ENCODE measurements at regions not wholly inside any gene's neighbourhood (a gene's known extent, or its start where the extent isn't known, plus 50 kb on each side); places are given as distances from the start of the nearest gene placed in this dataset.
A peak's percentile ranks its signal among the peaks of the same experiment; 100 is the strongest.
"Not testable (repeated sequence)": the region's sequence is repeated elsewhere in the genome, so short reads cannot be mapped to it uniquely, and the experiment has no call there.

DNA sequence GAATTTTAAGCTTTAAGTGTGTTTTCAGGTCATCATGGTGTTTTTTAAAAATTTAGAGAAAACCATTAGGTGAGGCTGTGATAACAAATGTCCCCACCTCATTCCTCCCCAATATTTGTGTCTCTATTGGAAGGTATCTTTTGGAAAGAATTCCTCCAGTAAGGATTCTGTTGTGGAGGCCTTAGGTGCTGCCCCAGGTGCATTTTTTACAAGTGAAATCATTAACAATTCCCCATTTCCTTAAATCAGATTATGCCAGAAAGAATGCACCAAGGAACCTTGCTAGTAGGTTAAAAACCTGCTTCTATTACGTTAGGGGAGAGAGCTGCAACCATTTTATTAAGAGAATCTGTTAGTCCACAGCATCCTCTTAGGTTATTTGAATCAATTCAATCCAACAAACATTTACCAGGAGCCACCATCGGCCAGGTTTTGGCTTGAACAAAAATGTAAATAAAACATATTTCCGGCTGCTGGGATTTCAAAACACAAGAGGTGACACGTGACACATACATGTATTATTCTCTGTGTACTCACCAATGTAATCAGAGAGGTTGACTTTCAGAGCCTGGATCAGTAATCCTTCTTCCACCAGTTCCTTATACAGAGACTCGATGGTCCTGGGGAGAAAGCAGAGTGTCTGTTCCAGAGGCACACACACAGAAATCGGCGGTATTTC is 112.5 kb upstream of the ASB18 start:
- Histone ChIP-seq H3K27me3 (no peaks in the 10 kb centered on the region), H3K4me3 (no peak overlapping the region), H3K27ac (no peak overlapping the region), H3K4me1 (no peaks in the 10 kb centered on the region), H3K36me3 (ENCODE audit: low read depth, missing control alignments) (no peaks in the 10 kb centered on the region), H3K9me3 (no peaks in the 10 kb centered on the region)
- intact Hi-C loops (cut with DNase I; ENCODE audit: low total_unique reads), result no loop called here
- DNase-seq, result no peak
- 90 to 95% methylated on average over 7 of the region's 7 CpGs for WGBS, 2 donors
- no peak for TF ChIP-seq POLR2A (IDR thresholded peaks at IDR 0.05)
- TF ChIP-seq, protein P1, sequence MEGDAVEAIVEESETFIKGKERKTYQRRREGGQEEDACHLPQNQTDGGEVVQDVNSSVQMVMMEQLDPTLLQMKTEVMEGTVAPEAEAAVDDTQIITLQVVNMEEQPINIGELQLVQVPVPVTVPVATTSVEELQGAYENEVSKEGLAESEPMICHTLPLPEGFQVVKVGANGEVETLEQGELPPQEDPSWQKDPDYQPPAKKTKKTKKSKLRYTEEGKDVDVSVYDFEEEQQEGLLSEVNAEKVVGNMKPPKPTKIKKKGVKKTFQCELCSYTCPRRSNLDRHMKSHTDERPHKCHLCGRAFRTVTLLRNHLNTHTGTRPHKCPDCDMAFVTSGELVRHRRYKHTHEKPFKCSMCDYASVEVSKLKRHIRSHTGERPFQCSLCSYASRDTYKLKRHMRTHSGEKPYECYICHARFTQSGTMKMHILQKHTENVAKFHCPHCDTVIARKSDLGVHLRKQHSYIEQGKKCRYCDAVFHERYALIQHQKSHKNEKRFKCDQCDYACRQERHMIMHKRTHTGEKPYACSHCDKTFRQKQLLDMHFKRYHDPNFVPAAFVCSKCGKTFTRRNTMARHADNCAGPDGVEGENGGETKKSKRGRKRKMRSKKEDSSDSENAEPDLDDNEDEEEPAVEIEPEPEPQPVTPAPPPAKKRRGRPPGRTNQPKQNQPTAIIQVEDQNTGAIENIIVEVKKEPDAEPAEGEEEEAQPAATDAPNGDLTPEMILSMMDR (IDR thresholded peaks at IDR 0.05), result no peak

DNA sequence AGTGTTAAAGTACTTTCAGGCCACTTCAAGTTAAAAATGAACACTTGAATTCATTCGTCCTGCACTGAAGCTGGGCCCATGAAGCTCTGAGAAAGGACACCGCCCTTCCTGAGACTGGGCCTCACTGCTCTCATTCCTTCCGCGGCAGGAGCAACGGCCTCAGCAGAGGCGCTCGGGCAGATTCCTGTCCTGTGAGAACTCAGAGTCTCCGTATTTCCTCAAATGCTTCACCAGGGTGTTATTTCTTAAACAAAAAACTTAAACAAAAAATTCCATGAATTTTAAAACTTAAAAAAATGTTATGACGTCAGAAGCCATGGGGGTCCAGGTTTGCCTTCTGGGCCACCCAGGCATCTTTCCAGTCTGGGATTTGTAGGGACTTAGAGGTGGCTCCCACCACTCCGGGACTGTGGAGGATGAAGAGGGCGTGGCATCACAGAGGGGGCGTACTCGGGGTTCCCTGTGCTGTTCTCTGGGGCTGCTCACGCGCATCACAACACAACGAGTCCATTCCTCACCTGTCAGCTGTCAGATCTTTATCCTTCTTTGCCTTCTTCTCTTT is 115.9 kb upstream of the ASB18 start:
- H3K27me3 ChIP-seq, result no peaks in the 10 kb centered on the region
- H3K4me3 ChIP-seq, result no peak overlapping the region
- intact Hi-C loops (cut with DNase I; ENCODE audit: low total_unique reads), result no loop called here
- H3K36me3 ChIP-seq (ENCODE audit: low read depth, missing control alignments), result no peaks in the 10 kb centered on the region
- no peaks in the 10 kb centered on the region for H3K9me3 ChIP-seq
- WGBS, 2 donors, result 59 to 68% methylated on average over 16 of the region's 16 CpGs
- peak; percentile 18 for DNase-seq
- no peaks in the 10 kb centered on the region for H3K4me1 ChIP-seq
- TF ChIP-seq POLR2A (IDR thresholded peaks at IDR 0.05), result no peak
- TF ChIP-seq, protein P1 (IDR thresholded peaks at IDR 0.05), result no peak
- no peak overlapping the region for H3K27ac ChIP-seq

DNA sequence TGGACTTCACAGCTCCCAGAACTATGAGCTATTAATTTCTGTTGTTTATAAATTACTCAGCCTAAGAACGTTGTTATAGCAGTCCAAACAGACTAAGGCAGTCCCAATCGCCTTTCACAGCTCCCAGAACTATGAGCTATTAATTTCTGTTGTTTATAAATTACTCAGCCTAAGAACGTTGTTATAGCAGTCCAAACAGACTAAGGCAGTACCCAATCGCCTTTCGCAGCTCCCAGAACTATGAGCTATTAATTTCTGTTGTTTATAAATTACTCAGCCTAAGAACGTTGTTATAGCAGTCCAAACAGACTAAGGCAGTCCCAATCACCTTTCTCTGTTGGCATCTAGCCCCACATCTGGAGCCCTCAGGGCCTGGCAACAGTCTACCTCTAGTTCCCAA is 117.0 kb upstream of the ASB18 start:
- intact Hi-C loops (cut with DNase I; ENCODE audit: low total_unique reads), result not testable (repeated sequence)

DNA sequence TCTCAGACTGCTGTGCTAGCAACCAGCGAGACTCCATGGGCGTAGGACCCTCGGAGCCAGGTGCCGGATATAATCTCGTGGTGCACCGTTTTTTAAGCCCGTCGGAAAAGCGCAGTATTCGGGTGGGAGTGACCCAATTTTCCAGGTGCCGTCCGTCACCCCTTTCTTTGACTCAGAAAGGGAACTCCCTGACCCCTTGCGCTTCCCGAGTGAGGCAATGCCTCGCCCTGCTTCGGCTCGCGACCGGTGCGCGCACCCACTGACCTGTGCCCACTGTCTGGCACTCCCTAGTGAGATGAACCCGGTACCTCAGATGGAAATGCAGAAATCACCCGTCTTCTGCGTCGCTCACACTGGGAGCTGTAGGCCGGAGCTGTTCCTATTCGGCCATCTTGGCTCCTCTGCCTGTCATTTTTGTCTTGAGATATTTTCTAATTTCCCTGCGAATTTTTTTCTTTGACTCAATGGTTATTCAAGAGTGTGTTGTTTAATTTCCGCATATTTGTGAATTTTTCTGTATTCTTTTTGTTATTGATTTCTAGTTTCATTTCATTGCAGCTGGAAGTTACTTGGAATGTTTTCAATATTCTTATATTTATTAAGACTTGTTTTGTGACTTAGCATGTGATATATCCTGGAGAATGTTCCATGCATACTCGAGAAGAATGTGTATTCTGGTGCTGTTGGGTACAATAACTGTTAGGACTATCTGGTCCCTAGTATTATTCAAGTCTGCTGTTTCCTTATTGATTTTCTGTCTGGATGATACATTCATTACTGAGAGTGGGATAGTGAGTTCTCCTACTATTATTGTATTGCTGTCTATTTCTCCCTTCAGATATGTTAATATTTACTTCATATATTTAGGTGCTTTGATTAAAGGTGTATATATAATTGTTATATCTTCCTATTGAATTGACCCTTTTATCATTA is 125.3 kb upstream of the ASB18 start:
- H3K27ac ChIP-seq; H3K36me3 ChIP-seq (ENCODE audit: low read depth, missing control alignments); H3K4me1 ChIP-seq; H3K4me3 ChIP-seq; DNase-seq; H3K9me3 ChIP-seq; intact Hi-C loops (cut with DNase I; ENCODE audit: low total_unique reads); H3K27me3 ChIP-seq: not testable (repeated sequence)
- 82 to 88% methylated on average over 17 to 30 of the region's 30 CpGs for WGBS, 2 donors

More for the DNA sequence above, 117.0 kb upstream of the ASB18 start:
- WGBS, 2 donors, result 78 to 83% methylated on average over 6 of the region's 6 CpGs
- not testable (repeated sequence) for H3K27ac ChIP-seq; H3K4me3 ChIP-seq; H3K4me1 ChIP-seq; H3K36me3 ChIP-seq (ENCODE audit: low read depth, missing control alignments); H3K9me3 ChIP-seq; H3K27me3 ChIP-seq; DNase-seq

DNA sequence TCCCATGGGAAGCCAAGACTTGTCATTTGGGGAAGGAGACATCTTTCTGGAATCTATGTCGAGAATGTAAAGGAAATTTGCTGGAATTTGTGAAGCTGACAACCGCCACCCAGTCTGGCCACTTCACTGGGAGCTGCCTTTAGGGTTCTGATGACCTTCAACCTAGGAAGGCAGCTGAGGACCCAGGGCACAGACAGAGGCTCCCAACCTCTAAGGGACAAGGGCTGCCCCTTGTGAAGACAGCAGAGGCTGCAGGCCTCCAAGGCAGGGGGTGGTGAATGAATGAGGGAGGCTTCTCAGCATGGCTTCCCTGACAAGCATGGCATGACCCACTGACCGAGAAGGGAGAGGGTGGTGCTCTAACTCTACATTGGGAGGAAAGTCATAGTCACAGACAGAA is 128.9 kb upstream of the ASB18 start:
- Histone ChIP-seq H3K27me3 (no peaks in the 10 kb centered on the region), H3K4me3 (no peak overlapping the region), H3K4me1 (no peaks in the 10 kb centered on the region), H3K36me3 (ENCODE audit: low read depth, missing control alignments) (no peaks in the 10 kb centered on the region), H3K27ac (no peak overlapping the region), H3K9me3 (no peaks in the 10 kb centered on the region)
- no peak for DNase-seq
- intact Hi-C loops (cut with DNase I; ENCODE audit: low total_unique reads), result no loop called here
- 89 to 100% methylated on average over 3 of the region's 3 CpGs for WGBS, 2 donors
- TF ChIP-seq, protein P1 (IDR thresholded peaks at IDR 0.05), result no peak
- TF ChIP-seq POLR2A (IDR thresholded peaks at IDR 0.05), result no peak
